GM23338 (cell line): ENCODE measurements at regions not wholly inside any gene's neighbourhood (a gene's known extent, or its start where the extent isn't known, plus 50 kb on each side); places are given as distances from the start of the nearest gene placed in this dataset.

Experiments used
- CREB1 ChIP-seq: fragments of 250-450 bp; sonication (Bioruptor Pico); IDR thresholded peaks from 2 replicates; pipeline ENCODE4 v1.5.0; 2020; ENCODE audit warnings: low read depth, mild to moderate bottlenecking, moderate library complexity
- CTCF ChIP-seq, 2 experiments: fragments of 200-600 bp in 1 of 2; sonication (generic) in 1 of 2; conservative IDR thresholded peaks; 2 replicates each; pipeline versions ENCODE4 v1.5.1 to v1.6.1; 2016 to 2017; ENCODE audit warnings: antibody characterized with exemption in 2 of 2, low read depth in 2 of 2, mild to moderate bottlenecking in 2 of 2, moderate library complexity in 1 of 2
- ETS1 ChIP-seq: IDR thresholded peaks from 2 replicates; pipeline ENCODE4 v1.6.1; 2016; ENCODE audit warnings: antibody characterized with exemption
- EZH2 ChIP-seq: fragments of 200-600 bp; sonication (generic); IDR thresholded peaks from one replicate; pipeline ENCODE4 v1.8.0; 2017; ENCODE audit warnings: antibody characterized with exemption, mild to moderate bottlenecking, low read depth; ENCODE audit not compliant: unreplicated experiment
- EZH2phosphoT487 ChIP-seq: fragments of 200-600 bp; sonication (generic); IDR thresholded peaks from one replicate; pipeline ENCODE4 v1.8.1; 2018; ENCODE audit warnings: antibody characterized with exemption; ENCODE audit not compliant: unreplicated experiment
- JUNB ChIP-seq: IDR thresholded peaks from one replicate; pipeline ENCODE4 v1.6.1; 2016; ENCODE audit warnings: antibody characterized with exemption; ENCODE audit not compliant: unreplicated experiment
- NANOG ChIP-seq: IDR thresholded peaks from 2 replicates; pipeline ENCODE4 v1.6.1; 2016; ENCODE audit warnings: antibody characterized with exemption, borderline replicate concordance
- POLR2AphosphoS5 ChIP-seq: IDR thresholded peaks from 2 replicates; pipeline ENCODE4 v1.6.1; 2016; ENCODE audit warnings: antibody characterized with exemption, low read depth
- REST ChIP-seq: IDR thresholded peaks from one replicate; pipeline ENCODE4 v1.6.1; 2018; ENCODE audit warnings: antibody characterized with exemption; ENCODE audit not compliant: unreplicated experiment
- STAT1 ChIP-seq: IDR thresholded peaks from one replicate; pipeline ENCODE4 v1.6.1; 2016; ENCODE audit warnings: antibody characterized with exemption; ENCODE audit not compliant: unreplicated experiment
- ZNF331 ChIP-seq: fragments of 250-450 bp; sonication (Bioruptor Pico); IDR thresholded peaks from 2 replicates; pipeline ENCODE4 v1.5.0; 2020; ENCODE audit warnings: low read depth, mild to moderate bottlenecking, moderate library complexity
- ZNF462 ChIP-seq: fragments of 250-450 bp; sonication (Bioruptor Pico); IDR thresholded peaks from 2 replicates; pipeline ENCODE4 v1.5.0; 2020; ENCODE audit warnings: mild to moderate bottlenecking, moderate library complexity

GRCh38 chr4:133741766-133742165 lies 459.8 kb downstream of the PABPC4L start:
- TF ChIP-seq POLR2AphosphoS5 (no peak), CTCF (conservative IDR thresholded peaks at IDR 0.05; ENCODE audit: low read depth in 2 of 2) (no peak), REST (no peak), EZH2 (no peak), ZNF462 (CRISPR knock-in tag) (no peak), CREB1 (CRISPR knock-in tag) (no peak), EZH2phosphoT487 (no peak), ETS1 (no peak), JUNB (no peak), ZNF331 (no peak), NANOG (no peak), STAT1 (no peak)
